Bronchial epithelial cell (primary cell): ENCODE measurements at regions not wholly inside any gene's neighbourhood (a gene's known extent, or its start where the extent isn't known, plus 50 kb on each side); places are given as distances from the start of the nearest gene placed in this dataset.

Experiments
- DNase-seq: peaks from one replicate; pipeline ENCODE4 v3.0.0-alpha.2; 2010; ENCODE audit warnings: low read depth
- FAIRE-seq: peaks from 2 replicates; lab custom pipeline; 2011; peaks lifted over from hg19 to GRCh38; lab: Jason Lieb, UNC
- H3K27me3 ChIP-seq: 2 replicates; pipeline ENCODE4 v1.5.1; 2011; ENCODE audit warnings: low read length; ENCODE audit not compliant: control insufficient read depth, insufficient read depth
- H3K36me3 ChIP-seq: 2 replicates; pipeline ENCODE4 v1.5.1; 2011; ENCODE audit warnings: low read length; ENCODE audit not compliant: control insufficient read depth, insufficient read depth
- H3K4me3 ChIP-seq: 2 replicates; pipeline ENCODE4 v1.5.1; 2011; ENCODE audit warnings: mild to moderate bottlenecking, low read depth, low read length, control low read depth
- TF ChIP-seq, protein P1 (sequence below): IDR thresholded peaks from 2 replicates; pipeline ENCODE4 v1.5.1; 2011; ENCODE audit warnings: mild to moderate bottlenecking, moderate library complexity, low read length, control low read depth, inconsistent platforms; ENCODE audit not compliant: insufficient read depth, severe bottlenecking

DNA sequence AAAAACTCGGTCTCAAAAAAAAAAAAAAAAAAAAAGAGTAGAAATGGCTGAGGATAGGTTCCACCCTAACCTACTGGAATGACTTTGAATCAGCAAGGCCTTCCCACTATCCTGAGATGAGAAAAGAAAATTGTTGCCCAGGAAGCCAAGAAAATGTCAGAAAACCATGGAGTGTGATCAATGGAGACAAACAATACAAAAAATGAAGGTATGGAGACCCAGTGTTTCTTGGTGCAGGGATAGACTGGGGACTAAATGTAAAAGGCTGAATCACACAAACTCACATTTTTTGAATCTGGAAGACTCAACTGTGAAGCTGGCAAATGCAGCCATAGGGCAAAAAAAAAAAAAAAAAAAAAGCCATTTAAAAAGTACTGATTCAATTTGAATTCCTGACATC lies 364.3 kb upstream of the ANKRD30A start:
- DNase-seq (no peak), FAIRE-seq (no peak)
- Histone ChIP-seq H3K36me3 (no peaks in the 10 kb centered on the region), H3K4me3 (no peak overlapping the region), H3K27me3 (no peaks in the 10 kb centered on the region)
- TF ChIP-seq, protein P1, sequence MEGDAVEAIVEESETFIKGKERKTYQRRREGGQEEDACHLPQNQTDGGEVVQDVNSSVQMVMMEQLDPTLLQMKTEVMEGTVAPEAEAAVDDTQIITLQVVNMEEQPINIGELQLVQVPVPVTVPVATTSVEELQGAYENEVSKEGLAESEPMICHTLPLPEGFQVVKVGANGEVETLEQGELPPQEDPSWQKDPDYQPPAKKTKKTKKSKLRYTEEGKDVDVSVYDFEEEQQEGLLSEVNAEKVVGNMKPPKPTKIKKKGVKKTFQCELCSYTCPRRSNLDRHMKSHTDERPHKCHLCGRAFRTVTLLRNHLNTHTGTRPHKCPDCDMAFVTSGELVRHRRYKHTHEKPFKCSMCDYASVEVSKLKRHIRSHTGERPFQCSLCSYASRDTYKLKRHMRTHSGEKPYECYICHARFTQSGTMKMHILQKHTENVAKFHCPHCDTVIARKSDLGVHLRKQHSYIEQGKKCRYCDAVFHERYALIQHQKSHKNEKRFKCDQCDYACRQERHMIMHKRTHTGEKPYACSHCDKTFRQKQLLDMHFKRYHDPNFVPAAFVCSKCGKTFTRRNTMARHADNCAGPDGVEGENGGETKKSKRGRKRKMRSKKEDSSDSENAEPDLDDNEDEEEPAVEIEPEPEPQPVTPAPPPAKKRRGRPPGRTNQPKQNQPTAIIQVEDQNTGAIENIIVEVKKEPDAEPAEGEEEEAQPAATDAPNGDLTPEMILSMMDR, result no peak

DNA sequence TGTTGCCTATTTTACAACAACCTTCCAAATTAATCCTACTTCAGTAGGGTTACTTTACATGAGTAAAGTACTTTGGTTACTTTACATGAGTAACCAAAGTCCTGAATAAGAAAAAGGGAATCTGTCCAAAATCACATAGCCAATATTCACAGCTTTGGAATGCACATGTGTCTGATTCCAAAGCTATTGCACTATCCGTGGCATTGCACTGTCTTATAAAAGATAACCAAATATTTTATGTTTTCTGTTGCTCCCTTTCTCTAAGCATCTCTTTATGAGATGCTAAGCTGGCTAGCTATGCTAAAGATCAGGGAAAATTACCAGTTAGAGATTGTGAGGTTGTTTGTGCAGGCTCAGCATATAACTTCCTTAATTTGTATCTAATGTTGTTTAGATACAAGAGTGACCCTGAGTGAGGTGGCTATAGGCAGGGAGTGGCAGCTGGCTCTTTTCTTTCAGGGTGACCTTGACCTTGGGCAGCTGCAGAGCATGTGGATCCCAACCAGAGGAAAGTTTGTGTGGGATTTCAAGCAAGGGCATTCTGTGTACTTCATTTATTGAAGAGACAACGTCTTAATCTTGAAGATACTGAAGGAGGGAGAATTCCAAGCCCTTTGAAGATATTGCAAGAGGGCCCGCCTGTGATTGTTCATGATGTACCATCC lies 366.1 kb upstream of the ANKRD30A start:
- H3K27me3 ChIP-seq, result no peaks in the 10 kb centered on the region
- no peaks in the 10 kb centered on the region for H3K36me3 ChIP-seq
- FAIRE-seq (no peak), DNase-seq (peak; percentile 70)
- no peak overlapping the region for H3K4me3 ChIP-seq
- TF ChIP-seq, protein P1, result no peak

GRCh38 chr10:36748128-36748871 lies 377.1 kb upstream of the ANKRD30A start:
- H3K4me3 ChIP-seq, result no peak overlapping the region
- DNase-seq (no peak), FAIRE-seq (no peak)
- H3K36me3 ChIP-seq, result no peaks in the 10 kb centered on the region
- TF ChIP-seq, protein P1, result no peak
- no peaks in the 10 kb centered on the region for H3K27me3 ChIP-seq

DNA sequence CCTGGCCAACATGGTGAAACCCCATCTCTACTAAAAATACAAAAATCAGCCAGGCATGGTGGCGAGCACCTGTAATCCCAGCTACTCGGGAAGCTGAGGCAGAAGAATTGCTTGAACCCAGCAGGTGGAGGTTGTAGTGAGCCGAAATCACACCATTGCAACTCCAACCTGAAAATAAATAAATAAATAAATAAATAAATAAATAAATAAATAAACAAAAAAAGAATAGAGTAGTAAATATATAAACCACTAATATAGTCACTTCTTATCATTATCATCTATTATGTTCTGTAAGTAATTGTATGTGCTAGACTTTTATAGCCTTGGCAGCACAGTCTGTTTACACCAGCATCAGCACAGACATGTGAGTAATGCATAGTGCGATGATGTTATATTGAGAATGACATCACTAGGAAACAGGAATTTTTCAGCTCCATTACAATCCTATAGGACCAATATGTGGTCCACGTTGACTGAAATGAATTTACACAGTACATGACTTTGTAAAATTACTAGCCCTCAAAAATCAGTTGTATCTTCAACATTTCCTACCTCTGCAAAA lies 385.4 kb upstream of the ANKRD30A start:
- no peaks in the 10 kb centered on the region for H3K27me3 ChIP-seq
- TF ChIP-seq, protein P1, result no peak
- H3K4me3 ChIP-seq, result no peak overlapping the region
- FAIRE-seq, result no peak
- DNase-seq, result peak; percentile 52
- H3K36me3 ChIP-seq, result no peaks in the 10 kb centered on the region

- TF ChIP-seq, protein P1, result no peak
- DNase-seq (peak; percentile 97), FAIRE-seq (no peak)
- H3K4me3 ChIP-seq, result no peak overlapping the region
- H3K36me3 ChIP-seq, result no peaks in the 10 kb centered on the region
- H3K27me3 ChIP-seq, result no peaks in the 10 kb centered on the region
These were observed 386.5 kb upstream of the ANKRD30A start for GRCh38 chr10:36738738-36739431.
